ENCODE measurements at regions not wholly inside any gene's neighbourhood (a gene's known extent, or its start where the extent isn't known, plus 50 kb on each side); places are given as distances from the start of the nearest gene placed in this dataset.

DNA sequence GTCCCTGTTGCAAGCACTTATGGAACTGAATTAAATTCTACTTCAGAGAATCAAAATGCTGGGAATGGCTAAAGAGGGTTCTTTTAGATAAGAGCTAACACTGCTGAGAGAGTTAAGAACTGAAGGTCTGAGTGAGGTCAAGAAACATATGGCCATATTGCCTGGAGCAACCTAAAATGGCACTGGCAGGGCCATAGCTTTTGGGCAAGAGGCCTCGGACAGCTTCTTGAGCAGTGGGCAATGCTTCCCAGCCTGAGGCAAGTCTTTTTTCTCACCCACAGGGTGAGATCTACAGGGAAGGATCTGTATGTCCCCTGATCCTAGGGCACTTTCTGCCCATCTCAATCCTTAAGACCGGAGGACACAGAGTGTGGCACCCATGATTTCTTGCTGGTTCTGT, 244.6 kb upstream of the NT5C1B start:
- TF ChIP-seq HNRNPL (IDR thresholded peaks at IDR 0.05; ENCODE audit: low read depth, low read length) (no peak), BRCA1 (IDR thresholded peaks at IDR 0.05) (no peak), BRCA1 (CRISPR knock-in tag; IDR thresholded peaks at IDR 0.05) (no peak), JUND (IDR thresholded peaks at IDR 0.05; ENCODE audit: borderline replicate concordance, low read depth, low read length) (no peak), JUND (tag; IDR thresholded peaks at IDR 0.05; ENCODE audit: borderline replicate concordance, low read depth, low read length) (no peak), POLR2AphosphoS2 (IDR thresholded peaks at IDR 0.05; ENCODE audit: low read length) (no peak), PCBP2 (IDR thresholded peaks at IDR 0.05; ENCODE audit: low read depth, low read length, poor library complexity, severe bottlenecking) (no peak), ZNF354B (CRISPR knock-in tag; IDR thresholded peaks at IDR 0.05) (no peak), TEAD1 (CRISPR knock-in tag; IDR thresholded peaks at IDR 0.05) (no peak)
- TF ChIP-seq, protein P1, sequence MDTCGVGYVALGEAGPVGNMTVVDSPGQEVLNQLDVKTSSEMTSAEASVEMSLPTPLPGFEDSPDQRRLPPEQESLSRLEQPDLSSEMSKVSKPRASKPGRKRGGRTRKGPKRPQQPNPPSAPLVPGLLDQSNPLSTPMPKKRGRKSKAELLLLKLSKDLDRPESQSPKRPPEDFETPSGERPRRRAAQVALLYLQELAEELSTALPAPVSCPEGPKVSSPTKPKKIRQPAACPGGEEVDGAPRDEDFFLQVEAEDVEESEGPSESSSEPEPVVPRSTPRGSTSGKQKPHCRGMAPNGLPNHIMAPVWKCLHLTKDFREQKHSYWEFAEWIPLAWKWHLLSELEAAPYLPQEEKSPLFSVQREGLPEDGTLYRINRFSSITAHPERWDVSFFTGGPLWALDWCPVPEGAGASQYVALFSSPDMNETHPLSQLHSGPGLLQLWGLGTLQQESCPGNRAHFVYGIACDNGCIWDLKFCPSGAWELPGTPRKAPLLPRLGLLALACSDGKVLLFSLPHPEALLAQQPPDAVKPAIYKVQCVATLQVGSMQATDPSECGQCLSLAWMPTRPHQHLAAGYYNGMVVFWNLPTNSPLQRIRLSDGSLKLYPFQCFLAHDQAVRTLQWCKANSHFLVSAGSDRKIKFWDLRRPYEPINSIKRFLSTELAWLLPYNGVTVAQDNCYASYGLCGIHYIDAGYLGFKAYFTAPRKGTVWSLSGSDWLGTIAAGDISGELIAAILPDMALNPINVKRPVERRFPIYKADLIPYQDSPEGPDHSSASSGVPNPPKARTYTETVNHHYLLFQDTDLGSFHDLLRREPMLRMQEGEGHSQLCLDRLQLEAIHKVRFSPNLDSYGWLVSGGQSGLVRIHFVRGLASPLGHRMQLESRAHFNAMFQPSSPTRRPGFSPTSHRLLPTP (IDR thresholded peaks at IDR 0.05; ENCODE audit: borderline replicate concordance, extremely low read depth, insufficient read length) = no peak
- TF ChIP-seq, protein P2, sequence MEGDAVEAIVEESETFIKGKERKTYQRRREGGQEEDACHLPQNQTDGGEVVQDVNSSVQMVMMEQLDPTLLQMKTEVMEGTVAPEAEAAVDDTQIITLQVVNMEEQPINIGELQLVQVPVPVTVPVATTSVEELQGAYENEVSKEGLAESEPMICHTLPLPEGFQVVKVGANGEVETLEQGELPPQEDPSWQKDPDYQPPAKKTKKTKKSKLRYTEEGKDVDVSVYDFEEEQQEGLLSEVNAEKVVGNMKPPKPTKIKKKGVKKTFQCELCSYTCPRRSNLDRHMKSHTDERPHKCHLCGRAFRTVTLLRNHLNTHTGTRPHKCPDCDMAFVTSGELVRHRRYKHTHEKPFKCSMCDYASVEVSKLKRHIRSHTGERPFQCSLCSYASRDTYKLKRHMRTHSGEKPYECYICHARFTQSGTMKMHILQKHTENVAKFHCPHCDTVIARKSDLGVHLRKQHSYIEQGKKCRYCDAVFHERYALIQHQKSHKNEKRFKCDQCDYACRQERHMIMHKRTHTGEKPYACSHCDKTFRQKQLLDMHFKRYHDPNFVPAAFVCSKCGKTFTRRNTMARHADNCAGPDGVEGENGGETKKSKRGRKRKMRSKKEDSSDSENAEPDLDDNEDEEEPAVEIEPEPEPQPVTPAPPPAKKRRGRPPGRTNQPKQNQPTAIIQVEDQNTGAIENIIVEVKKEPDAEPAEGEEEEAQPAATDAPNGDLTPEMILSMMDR (IDR thresholded peaks at IDR 0.05 in 2 of 3, conservative IDR thresholded peaks at IDR 0.05 in 1 of 3; ENCODE audit: insufficient read depth in 2 of 3, low read depth in 1 of 3, low read length in 3 of 3) = no peak
- TF ChIP-seq, protein P3, sequence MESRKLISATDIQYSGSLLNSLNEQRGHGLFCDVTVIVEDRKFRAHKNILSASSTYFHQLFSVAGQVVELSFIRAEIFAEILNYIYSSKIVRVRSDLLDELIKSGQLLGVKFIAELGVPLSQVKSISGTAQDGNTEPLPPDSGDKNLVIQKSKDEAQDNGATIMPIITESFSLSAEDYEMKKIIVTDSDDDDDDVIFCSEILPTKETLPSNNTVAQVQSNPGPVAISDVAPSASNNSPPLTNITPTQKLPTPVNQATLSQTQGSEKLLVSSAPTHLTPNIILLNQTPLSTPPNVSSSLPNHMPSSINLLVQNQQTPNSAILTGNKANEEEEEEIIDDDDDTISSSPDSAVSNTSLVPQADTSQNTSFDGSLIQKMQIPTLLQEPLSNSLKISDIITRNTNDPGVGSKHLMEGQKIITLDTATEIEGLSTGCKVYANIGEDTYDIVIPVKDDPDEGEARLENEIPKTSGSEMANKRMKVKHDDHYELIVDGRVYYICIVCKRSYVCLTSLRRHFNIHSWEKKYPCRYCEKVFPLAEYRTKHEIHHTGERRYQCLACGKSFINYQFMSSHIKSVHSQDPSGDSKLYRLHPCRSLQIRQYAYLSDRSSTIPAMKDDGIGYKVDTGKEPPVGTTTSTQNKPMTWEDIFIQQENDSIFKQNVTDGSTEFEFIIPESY (CRISPR knock-in tag; IDR thresholded peaks at IDR 0.05) = no peak
- TF ChIP-seq, protein P4, sequence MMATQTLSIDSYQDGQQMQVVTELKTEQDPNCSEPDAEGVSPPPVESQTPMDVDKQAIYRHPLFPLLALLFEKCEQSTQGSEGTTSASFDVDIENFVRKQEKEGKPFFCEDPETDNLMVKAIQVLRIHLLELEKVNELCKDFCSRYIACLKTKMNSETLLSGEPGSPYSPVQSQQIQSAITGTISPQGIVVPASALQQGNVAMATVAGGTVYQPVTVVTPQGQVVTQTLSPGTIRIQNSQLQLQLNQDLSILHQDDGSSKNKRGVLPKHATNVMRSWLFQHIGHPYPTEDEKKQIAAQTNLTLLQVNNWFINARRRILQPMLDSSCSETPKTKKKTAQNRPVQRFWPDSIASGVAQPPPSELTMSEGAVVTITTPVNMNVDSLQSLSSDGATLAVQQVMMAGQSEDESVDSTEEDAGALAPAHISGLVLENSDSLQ (IDR thresholded peaks at IDR 0.05) = no peak
